BJ (cell line): ENCODE measurements at regions not wholly inside any gene's neighbourhood (a gene's known extent, or its start where the extent isn't known, plus 50 kb on each side); places are given as distances from the start of the nearest gene placed in this dataset.
"Not testable (repeated sequence)": the region's sequence is repeated elsewhere in the genome, so short reads cannot be mapped to it uniquely, and the experiment has no call there.

Source experiments
- CTCF ChIA-PET: fragments of 350-600 bp; formaldehyde crosslinking; extraction: SDS; loops from one replicate; lab custom pipeline; 2021; ENCODE audit warnings: antibody characterized with exemption, inconsistent platforms; lab: Yijun Ruan, JAX
- POLR2A ChIA-PET: fragments of 300-600 bp; sonication (Branson Sonifier 250); formaldehyde crosslinking; extraction: SDS; loops from one replicate; lab custom pipeline; 2021; ENCODE audit warnings: antibody characterized with exemption; lab: Charles Lee
- DNase-seq: peaks from one replicate; pipeline ENCODE4 v3.0.0-alpha.2; 2011; ENCODE audit warnings: low read depth
- H3K27me3 ChIP-seq: 2 replicates; pipeline ENCODE4 v1.6.0; 2011; ENCODE audit warnings: low read length; ENCODE audit not compliant: control insufficient read depth, insufficient read depth
- H3K36me3 ChIP-seq: 2 replicates; pipeline ENCODE4 v1.5.1; 2011; ENCODE audit warnings: low read length; ENCODE audit not compliant: control insufficient read depth, insufficient read depth
- H3K4me3 ChIP-seq: 2 replicates; pipeline ENCODE4 v1.5.1; 2011; ENCODE audit warnings: low read depth, mild to moderate bottlenecking, control low read depth, low read length
- CTCF ChIP-seq: IDR thresholded peaks from 2 replicates; pipeline ENCODE4 v1.5.1; 2011; ENCODE audit warnings: low read depth, mild to moderate bottlenecking, control low read depth, inconsistent platforms, low read length, moderate library complexity; ENCODE audit not compliant: insufficient read depth

GRCh38 chr19:33866696-33867095 lies 70.0 kb downstream of the KCTD15 start:
- no peaks in the 10 kb centered on the region for H3K27me3 ChIP-seq
- ChIA-PET POLR2A (no interaction called here), CTCF (interaction anchor here (0.7 kb wide), 1 partner anchor 610 kb away, joined by 3 read pairs; no protein-coding TSS in a partner anchor)
- no peaks in the 10 kb centered on the region for H3K36me3 ChIP-seq
- no peak overlapping the region for H3K4me3 ChIP-seq
- TF ChIP-seq CTCF, result no peak
- no peak for DNase-seq

GRCh38 chr19:33868076-33868735 lies 71.5 kb downstream of the KCTD15 start:
- no peak for TF ChIP-seq CTCF
- Histone ChIP-seq H3K36me3 (no peaks in the 10 kb centered on the region), H3K27me3 (no peaks in the 10 kb centered on the region), H3K4me3 (no peak overlapping the region)
- POLR2A ChIA-PET, result no interaction called here
- no peak for DNase-seq
- CTCF ChIA-PET, result interaction anchor here (0.8 kb wide), 1 partner anchor 130 kb away, joined by 3 read pairs; no protein-coding TSS in a partner anchor

GRCh38 chr19:33868788-33869412 lies 72.2 kb downstream of the KCTD15 start:
- ChIA-PET POLR2A (no interaction called here), CTCF (interaction anchor here (0.8 to 1.3 kb wide), 2 partner anchors 91 to 129 kb away, joined by 3 to 4 read pairs; no protein-coding TSS in a partner anchor)
- Histone ChIP-seq H3K27me3 (no peaks in the 10 kb centered on the region), H3K36me3 (no peaks in the 10 kb centered on the region), H3K4me3 (no peak overlapping the region)
- no peak for DNase-seq
- TF ChIP-seq CTCF, result no peak; the same call in 1 of the 2 replicates

GRCh38 chr19:33870298-33870932 lies 73.7 kb downstream of the KCTD15 start:
- CTCF ChIA-PET, result interaction anchor here (0.6 to 1.6 kb wide), 6 partner anchors 9 to 651 kb away, joined by 3 to 6 read pairs (median 4); partner anchors contain the start of gene KCTD15
- H3K4me3 ChIP-seq, H3K27me3 ChIP-seq, DNase-seq, POLR2A ChIA-PET, H3K36me3 ChIP-seq: not testable (repeated sequence)

GRCh38 chr19:33871605-33872004 lies 74.9 kb downstream of the KCTD15 start:
- Histone ChIP-seq H3K27me3 (no peaks in the 10 kb centered on the region), H3K4me3 (no peak overlapping the region), H3K36me3 (no peaks in the 10 kb centered on the region)
- no peak for DNase-seq
- POLR2A ChIA-PET, result no interaction called here
- CTCF ChIA-PET, result no interaction called here
- no peak for TF ChIP-seq CTCF
